GM23338 (cell line): ENCODE measurements at regions not wholly inside any gene's neighbourhood (a gene's known extent, or its start where the extent isn't known, plus 50 kb on each side); places are given as distances from the start of the nearest gene placed in this dataset.

ENCODE experiments used
- ATAC-seq: fragments of 200-7000 bp; cut with Tn5 transposase; 3 replicates; pipeline ENCODE4 v1.9.1; 2020
- DNase-seq: peaks from one replicate; pipeline ENCODE4 v3.0.0-alpha.2; 2015; ENCODE audit warnings: low spot score
- H2AFZ ChIP-seq: fragments of 200-600 bp; sonication (generic); 2 replicates; pipeline ENCODE4 v1.8.0; 2016; ENCODE audit warnings: antibody characterized with exemption, mild to moderate bottlenecking, moderate library complexity
- H3F3A ChIP-seq: fragments of 200-600 bp; sonication (generic); replicated peaks from 2 replicates; pipeline ENCODE4 v1.8.0; 2017; ENCODE audit warnings: antibody characterized with exemption, mixed run types, low read depth
- H3K27ac ChIP-seq: fragments of 200-600 bp; sonication (generic); 2 replicates; pipeline ENCODE4 v1.6.1; 2016; ENCODE audit warnings: low read depth
- H3K27me3 ChIP-seq: fragments of 200-600 bp; sonication (generic); 2 replicates; pipeline ENCODE4 v1.8.0; 2016; ENCODE audit warnings: mild to moderate bottlenecking, mixed run types, moderate library complexity; ENCODE audit not compliant: insufficient read depth
- H3K36me3 ChIP-seq: fragments of 200-600 bp; sonication (generic); 2 replicates; pipeline ENCODE4 v1.8.0; 2016; ENCODE audit warnings: mild to moderate bottlenecking; ENCODE audit not compliant: insufficient read depth
- H3K4me1 ChIP-seq: fragments of 200-600 bp; sonication (generic); 2 replicates; pipeline ENCODE4 v1.8.0; 2016; ENCODE audit warnings: mild to moderate bottlenecking, moderate library complexity; ENCODE audit not compliant: insufficient read depth
- H3K4me2 ChIP-seq: fragments of 200-600 bp; sonication (generic); 2 replicates; pipeline ENCODE4 v1.7.1; 2017; ENCODE audit warnings: mixed run types
- H3K4me3 ChIP-seq: fragments of 200-600 bp; sonication (generic); 2 replicates; pipeline ENCODE4 v1.6.1; 2016; ENCODE audit warnings: mixed run types
- H3K79me2 ChIP-seq: fragments of 200-600 bp; sonication (generic); replicated peaks from 2 replicates; pipeline ENCODE4 v1.8.0; 2017; ENCODE audit warnings: mild to moderate bottlenecking; ENCODE audit not compliant: insufficient read depth
- H3K9me2 ChIP-seq: fragments of 200-600 bp; sonication (generic); 2 replicates; pipeline ENCODE4 v1.8.0; 2017; ENCODE audit not compliant: insufficient read depth
- H4K20me1 ChIP-seq: fragments of 200-600 bp; sonication (generic); replicated peaks from 2 replicates; pipeline ENCODE4 v1.8.0; 2017; ENCODE audit warnings: mild to moderate bottlenecking; ENCODE audit not compliant: insufficient read depth
- H3K27ac Mint-ChIP-seq: 2 replicates; pipeline ENCODE4 v1.8.0; 2020; ENCODE audit warnings: inconsistent platforms, mild to moderate bottlenecking, moderate library complexity, mixed read lengths
- H3K27me3 Mint-ChIP-seq: 3 replicates; pipeline ENCODE4 v1.8.0; 2022; ENCODE audit warnings: low read depth, mild to moderate bottlenecking, moderate library complexity, mixed read lengths, inconsistent platforms; ENCODE audit not compliant: insufficient read depth, poor library complexity
- H3K36me3 Mint-ChIP-seq: 3 replicates; pipeline ENCODE4 v1.8.0; 2021; ENCODE audit warnings: low read depth, mild to moderate bottlenecking, inconsistent platforms, moderate library complexity, mixed read lengths
- H3K4me1 Mint-ChIP-seq: 3 replicates; pipeline ENCODE4 v1.8.0; 2020; ENCODE audit warnings: mild to moderate bottlenecking, inconsistent platforms, mixed read lengths
- H3K4me3 Mint-ChIP-seq: 3 replicates; pipeline ENCODE4 v1.8.0; 2021; ENCODE audit warnings: moderate library complexity, mild to moderate bottlenecking, inconsistent platforms, mixed read lengths
- H3K9me3 Mint-ChIP-seq: 3 replicates; pipeline ENCODE4 v1.8.0; 2020; ENCODE audit warnings: moderate library complexity, mild to moderate bottlenecking, inconsistent platforms, mixed read lengths
- CREB1 ChIP-seq: fragments of 250-450 bp; sonication (Bioruptor Pico); IDR thresholded peaks from 2 replicates; pipeline ENCODE4 v1.5.0; 2020; ENCODE audit warnings: low read depth, mild to moderate bottlenecking, moderate library complexity
- EZH2 ChIP-seq: fragments of 200-600 bp; sonication (generic); IDR thresholded peaks from one replicate; pipeline ENCODE4 v1.8.0; 2017; ENCODE audit warnings: antibody characterized with exemption, mild to moderate bottlenecking, low read depth; ENCODE audit not compliant: unreplicated experiment
- EZH2phosphoT487 ChIP-seq: fragments of 200-600 bp; sonication (generic); IDR thresholded peaks from one replicate; pipeline ENCODE4 v1.8.1; 2018; ENCODE audit warnings: antibody characterized with exemption; ENCODE audit not compliant: unreplicated experiment
- JUNB ChIP-seq: IDR thresholded peaks from one replicate; pipeline ENCODE4 v1.6.1; 2016; ENCODE audit warnings: antibody characterized with exemption; ENCODE audit not compliant: unreplicated experiment
- NANOG ChIP-seq: IDR thresholded peaks from 2 replicates; pipeline ENCODE4 v1.6.1; 2016; ENCODE audit warnings: antibody characterized with exemption, borderline replicate concordance
- POLR2AphosphoS5 ChIP-seq: IDR thresholded peaks from 2 replicates; pipeline ENCODE4 v1.6.1; 2016; ENCODE audit warnings: antibody characterized with exemption, low read depth
- STAT1 ChIP-seq: IDR thresholded peaks from one replicate; pipeline ENCODE4 v1.6.1; 2016; ENCODE audit warnings: antibody characterized with exemption; ENCODE audit not compliant: unreplicated experiment
- ZNF114 ChIP-seq: fragments of 250-450 bp; sonication (Bioruptor Pico); IDR thresholded peaks from 2 replicates; pipeline ENCODE4 v1.5.0; 2020; ENCODE audit warnings: mild to moderate bottlenecking, moderate library complexity
- ZNF331 ChIP-seq: fragments of 250-450 bp; sonication (Bioruptor Pico); IDR thresholded peaks from 2 replicates; pipeline ENCODE4 v1.5.0; 2020; ENCODE audit warnings: low read depth, mild to moderate bottlenecking, moderate library complexity
- TF ChIP-seq, protein P1 (sequence below), 2 experiments: fragments of 200-600 bp in 1 of 2; sonication (generic) in 1 of 2; conservative IDR thresholded peaks; 2 replicates each; pipeline versions ENCODE4 v1.5.1 to v1.6.1; 2016 to 2017; ENCODE audit warnings: antibody characterized with exemption in 2 of 2, low read depth in 2 of 2, mild to moderate bottlenecking in 2 of 2, moderate library complexity in 1 of 2
- TF ChIP-seq, protein P2 (sequence below): fragments of 250-450 bp; sonication (Bioruptor Pico); IDR thresholded peaks from 2 replicates; pipeline ENCODE4 v1.5.0; 2020; ENCODE audit warnings: mild to moderate bottlenecking, moderate library complexity
- TF ChIP-seq, protein P3 (sequence below): IDR thresholded peaks from one replicate; pipeline ENCODE4 v1.6.1; 2018; ENCODE audit warnings: antibody characterized with exemption; ENCODE audit not compliant: unreplicated experiment
- TF ChIP-seq, protein P4 (sequence below): IDR thresholded peaks from 2 replicates; pipeline ENCODE4 v1.6.1; 2016; ENCODE audit warnings: antibody characterized with exemption

DNA sequence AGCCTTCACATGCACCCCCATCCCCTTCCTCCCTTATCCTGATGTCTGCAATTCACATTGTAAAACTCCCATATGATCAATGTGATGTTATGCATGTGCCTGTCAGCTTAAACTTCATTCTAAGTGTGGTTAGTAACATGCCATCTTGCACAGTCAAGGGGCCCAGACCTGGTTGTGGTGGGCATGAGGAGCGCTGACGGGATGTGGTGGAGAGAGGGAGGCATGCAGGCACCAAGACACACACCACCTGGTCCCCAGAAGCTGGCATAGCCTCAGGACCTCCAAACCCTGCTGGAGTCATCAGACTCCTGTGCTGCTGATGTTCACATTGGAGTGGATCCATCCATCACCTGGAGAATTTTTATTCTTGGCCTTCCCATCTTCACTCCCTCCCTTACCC, 90.5 kb upstream of the ABCC4 start:
- Histone ChIP-seq H3K4me3 (no peak overlapping the region), H3K27me3 (no peaks in the 10 kb centered on the region), H3K79me2 (no peaks in the 10 kb centered on the region), H4K20me1 (no peaks in the 10 kb centered on the region), H3K36me3 (no peaks in the 10 kb centered on the region), H3K4me1 (no peaks in the 10 kb centered on the region), H3F3A (no peaks in the 10 kb centered on the region), H2AFZ (no peak overlapping the region), H3K9me2 (peaks cover 5% of the 10 kb centered on the region; the same call in 1 of the 2 replicates), H3K27ac (no peak overlapping the region), H3K4me2 (no peak overlapping the region)
- no peak overlapping the region for H3K27ac Mint-ChIP-seq
- TF ChIP-seq POLR2AphosphoS5 (no peak), ZNF114 (CRISPR knock-in tag) (no peak), JUNB (no peak), EZH2phosphoT487 (no peak), EZH2 (no peak), ZNF331 (CRISPR knock-in tag) (no peak), CREB1 (CRISPR knock-in tag) (no peak), NANOG (no peak), STAT1 (no peak)
- TF ChIP-seq, protein P1, sequence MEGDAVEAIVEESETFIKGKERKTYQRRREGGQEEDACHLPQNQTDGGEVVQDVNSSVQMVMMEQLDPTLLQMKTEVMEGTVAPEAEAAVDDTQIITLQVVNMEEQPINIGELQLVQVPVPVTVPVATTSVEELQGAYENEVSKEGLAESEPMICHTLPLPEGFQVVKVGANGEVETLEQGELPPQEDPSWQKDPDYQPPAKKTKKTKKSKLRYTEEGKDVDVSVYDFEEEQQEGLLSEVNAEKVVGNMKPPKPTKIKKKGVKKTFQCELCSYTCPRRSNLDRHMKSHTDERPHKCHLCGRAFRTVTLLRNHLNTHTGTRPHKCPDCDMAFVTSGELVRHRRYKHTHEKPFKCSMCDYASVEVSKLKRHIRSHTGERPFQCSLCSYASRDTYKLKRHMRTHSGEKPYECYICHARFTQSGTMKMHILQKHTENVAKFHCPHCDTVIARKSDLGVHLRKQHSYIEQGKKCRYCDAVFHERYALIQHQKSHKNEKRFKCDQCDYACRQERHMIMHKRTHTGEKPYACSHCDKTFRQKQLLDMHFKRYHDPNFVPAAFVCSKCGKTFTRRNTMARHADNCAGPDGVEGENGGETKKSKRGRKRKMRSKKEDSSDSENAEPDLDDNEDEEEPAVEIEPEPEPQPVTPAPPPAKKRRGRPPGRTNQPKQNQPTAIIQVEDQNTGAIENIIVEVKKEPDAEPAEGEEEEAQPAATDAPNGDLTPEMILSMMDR (conservative IDR thresholded peaks at IDR 0.05; ENCODE audit: low read depth in 2 of 2), result no peak
- TF ChIP-seq, protein P2, sequence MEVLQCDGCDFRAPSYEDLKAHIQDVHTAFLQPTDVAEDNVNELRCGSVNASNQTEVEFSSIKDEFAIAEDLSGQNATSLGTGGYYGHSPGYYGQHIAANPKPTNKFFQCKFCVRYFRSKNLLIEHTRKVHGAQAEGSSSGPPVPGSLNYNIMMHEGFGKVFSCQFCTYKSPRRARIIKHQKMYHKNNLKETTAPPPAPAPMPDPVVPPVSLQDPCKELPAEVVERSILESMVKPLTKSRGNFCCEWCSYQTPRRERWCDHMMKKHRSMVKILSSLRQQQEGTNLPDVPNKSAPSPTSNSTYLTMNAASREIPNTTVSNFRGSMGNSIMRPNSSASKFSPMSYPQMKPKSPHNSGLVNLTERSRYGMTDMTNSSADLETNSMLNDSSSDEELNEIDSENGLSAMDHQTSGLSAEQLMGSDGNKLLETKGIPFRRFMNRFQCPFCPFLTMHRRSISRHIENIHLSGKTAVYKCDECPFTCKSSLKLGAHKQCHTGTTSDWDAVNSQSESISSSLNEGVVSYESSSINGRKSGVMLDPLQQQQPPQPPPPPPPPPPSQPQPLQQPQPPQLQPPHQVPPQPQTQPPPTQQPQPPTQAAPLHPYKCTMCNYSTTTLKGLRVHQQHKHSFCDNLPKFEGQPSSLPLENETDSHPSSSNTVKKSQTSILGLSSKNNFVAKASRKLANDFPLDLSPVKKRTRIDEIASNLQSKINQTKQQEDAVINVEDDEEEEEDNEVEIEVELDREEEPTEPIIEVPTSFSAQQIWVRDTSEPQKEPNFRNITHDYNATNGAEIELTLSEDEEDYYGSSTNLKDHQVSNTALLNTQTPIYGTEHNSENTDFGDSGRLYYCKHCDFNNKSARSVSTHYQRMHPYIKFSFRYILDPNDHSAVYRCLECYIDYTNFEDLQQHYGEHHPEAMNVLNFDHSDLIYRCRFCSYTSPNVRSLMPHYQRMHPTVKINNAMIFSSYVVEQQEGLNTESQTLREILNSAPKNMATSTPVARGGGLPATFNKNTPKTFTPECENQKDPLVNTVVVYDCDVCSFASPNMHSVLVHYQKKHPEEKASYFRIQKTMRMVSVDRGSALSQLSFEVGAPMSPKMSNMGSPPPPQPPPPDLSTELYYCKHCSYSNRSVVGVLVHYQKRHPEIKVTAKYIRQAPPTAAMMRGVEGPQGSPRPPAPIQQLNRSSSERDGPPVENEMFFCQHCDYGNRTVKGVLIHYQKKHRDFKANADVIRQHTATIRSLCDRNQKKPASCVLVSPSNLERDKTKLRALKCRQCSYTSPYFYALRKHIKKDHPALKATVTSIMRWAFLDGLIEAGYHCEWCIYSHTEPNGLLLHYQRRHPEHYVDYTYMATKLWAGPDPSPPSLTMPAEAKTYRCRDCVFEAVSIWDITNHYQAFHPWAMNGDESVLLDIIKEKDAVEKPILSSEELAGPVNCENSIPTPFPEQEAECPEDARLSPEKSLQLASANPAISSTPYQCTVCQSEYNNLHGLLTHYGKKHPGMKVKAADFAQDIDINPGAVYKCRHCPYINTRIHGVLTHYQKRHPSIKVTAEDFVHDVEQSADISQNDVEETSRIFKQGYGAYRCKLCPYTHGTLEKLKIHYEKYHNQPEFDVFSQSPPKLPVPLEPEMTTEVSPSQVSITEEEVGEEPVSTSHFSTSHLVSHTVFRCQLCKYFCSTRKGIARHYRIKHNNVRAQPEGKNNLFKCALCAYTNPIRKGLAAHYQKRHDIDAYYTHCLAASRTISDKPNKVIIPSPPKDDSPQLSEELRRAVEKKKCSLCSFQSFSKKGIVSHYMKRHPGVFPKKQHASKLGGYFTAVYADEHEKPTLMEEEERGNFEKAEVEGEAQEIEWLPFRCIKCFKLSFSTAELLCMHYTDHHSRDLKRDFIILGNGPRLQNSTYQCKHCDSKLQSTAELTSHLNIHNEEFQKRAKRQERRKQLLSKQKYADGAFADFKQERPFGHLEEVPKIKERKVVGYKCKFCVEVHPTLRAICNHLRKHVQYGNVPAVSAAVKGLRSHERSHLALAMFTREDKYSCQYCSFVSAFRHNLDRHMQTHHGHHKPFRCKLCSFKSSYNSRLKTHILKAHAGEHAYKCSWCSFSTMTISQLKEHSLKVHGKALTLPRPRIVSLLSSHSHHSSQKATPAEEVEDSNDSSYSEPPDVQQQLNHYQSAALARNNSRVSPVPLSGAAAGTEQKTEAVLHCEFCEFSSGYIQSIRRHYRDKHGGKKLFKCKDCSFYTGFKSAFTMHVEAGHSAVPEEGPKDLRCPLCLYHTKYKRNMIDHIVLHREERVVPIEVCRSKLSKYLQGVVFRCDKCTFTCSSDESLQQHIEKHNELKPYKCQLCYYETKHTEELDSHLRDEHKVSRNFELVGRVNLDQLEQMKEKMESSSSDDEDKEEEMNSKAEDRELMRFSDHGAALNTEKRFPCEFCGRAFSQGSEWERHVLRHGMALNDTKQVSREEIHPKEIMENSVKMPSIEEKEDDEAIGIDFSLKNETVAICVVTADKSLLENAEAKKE (CRISPR knock-in tag), result no peak
- TF ChIP-seq, protein P3, sequence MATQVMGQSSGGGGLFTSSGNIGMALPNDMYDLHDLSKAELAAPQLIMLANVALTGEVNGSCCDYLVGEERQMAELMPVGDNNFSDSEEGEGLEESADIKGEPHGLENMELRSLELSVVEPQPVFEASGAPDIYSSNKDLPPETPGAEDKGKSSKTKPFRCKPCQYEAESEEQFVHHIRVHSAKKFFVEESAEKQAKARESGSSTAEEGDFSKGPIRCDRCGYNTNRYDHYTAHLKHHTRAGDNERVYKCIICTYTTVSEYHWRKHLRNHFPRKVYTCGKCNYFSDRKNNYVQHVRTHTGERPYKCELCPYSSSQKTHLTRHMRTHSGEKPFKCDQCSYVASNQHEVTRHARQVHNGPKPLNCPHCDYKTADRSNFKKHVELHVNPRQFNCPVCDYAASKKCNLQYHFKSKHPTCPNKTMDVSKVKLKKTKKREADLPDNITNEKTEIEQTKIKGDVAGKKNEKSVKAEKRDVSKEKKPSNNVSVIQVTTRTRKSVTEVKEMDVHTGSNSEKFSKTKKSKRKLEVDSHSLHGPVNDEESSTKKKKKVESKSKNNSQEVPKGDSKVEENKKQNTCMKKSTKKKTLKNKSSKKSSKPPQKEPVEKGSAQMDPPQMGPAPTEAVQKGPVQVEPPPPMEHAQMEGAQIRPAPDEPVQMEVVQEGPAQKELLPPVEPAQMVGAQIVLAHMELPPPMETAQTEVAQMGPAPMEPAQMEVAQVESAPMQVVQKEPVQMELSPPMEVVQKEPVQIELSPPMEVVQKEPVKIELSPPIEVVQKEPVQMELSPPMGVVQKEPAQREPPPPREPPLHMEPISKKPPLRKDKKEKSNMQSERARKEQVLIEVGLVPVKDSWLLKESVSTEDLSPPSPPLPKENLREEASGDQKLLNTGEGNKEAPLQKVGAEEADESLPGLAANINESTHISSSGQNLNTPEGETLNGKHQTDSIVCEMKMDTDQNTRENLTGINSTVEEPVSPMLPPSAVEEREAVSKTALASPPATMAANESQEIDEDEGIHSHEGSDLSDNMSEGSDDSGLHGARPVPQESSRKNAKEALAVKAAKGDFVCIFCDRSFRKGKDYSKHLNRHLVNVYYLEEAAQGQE, result no peak
- TF ChIP-seq, protein P4, sequence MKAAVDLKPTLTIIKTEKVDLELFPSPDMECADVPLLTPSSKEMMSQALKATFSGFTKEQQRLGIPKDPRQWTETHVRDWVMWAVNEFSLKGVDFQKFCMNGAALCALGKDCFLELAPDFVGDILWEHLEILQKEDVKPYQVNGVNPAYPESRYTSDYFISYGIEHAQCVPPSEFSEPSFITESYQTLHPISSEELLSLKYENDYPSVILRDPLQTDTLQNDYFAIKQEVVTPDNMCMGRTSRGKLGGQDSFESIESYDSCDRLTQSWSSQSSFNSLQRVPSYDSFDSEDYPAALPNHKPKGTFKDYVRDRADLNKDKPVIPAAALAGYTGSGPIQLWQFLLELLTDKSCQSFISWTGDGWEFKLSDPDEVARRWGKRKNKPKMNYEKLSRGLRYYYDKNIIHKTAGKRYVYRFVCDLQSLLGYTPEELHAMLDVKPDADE, result no peak
- no peaks in the 10 kb centered on the region for H3K9me3 Mint-ChIP-seq
- no peaks in the 10 kb centered on the region for H3K4me1 Mint-ChIP-seq
- H3K36me3 Mint-ChIP-seq, result no peaks in the 10 kb centered on the region
- H3K4me3 Mint-ChIP-seq, result no peak overlapping the region
- no peak for DNase-seq
- peaks cover 9% of the 10 kb centered on the region for H3K27me3 Mint-ChIP-seq
- no peak for ATAC-seq
